ENCODE measurements at regions not wholly inside any gene's neighbourhood (a gene's known extent, or its start where the extent isn't known, plus 50 kb on each side); places are given as distances from the start of the nearest gene placed in this dataset.

DNA sequence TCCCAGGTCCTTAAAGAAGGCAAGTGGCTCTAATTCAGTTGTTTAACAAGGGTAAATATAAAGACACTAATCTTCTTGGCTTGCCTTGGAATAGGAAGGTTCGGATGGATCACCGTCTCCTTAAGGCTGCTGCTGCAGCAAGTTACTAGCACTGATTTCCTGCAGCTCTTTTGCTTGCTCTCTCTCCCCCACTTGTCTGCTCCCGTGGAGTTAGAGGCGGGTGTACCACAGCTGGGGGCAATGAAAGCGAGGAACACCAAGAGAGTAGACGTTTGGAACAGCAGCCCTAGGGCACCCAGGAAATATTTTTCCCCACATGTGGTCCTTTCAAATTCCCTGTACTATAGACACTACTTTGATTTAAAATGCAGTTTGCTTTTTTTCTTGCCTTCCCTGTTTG, 202.2 kb downstream of the SH2D1A start:
- ChIA-PET POLR2A (no interaction called here), RAD21 (ENCODE audit: low non-redundant PET in 1 of 2, low total read pairs in 2 of 2, uncharacterized antibody in 2 of 2, unreplicated experiment in 2 of 2) (no interaction called here), CTCF (no interaction called here)
- no peak overlapping the region for H3K4me3 ChIP-seq (replicated peaks in 1 of 2; ENCODE audit: low read depth in 1 of 2, low read length in 2 of 2)
- H3K4me2 ChIP-seq (ENCODE audit: low read length), result no peak overlapping the region
- H3K9ac ChIP-seq (ENCODE audit: low read length), result no peak overlapping the region
- no peak overlapping the region for H3K27ac ChIP-seq (ENCODE audit: low read depth, low read length)
- no peaks in the 10 kb centered on the region for H3K79me2 ChIP-seq (ENCODE audit: insufficient read depth, low read length)
- no peaks in the 10 kb centered on the region for H3K9me2 ChIP-seq (ENCODE audit: insufficient read depth)
- H2AFZ ChIP-seq (ENCODE audit: low read depth, low read length, poor library complexity, severe bottlenecking), result no peak overlapping the region
- no peak for DNase-seq (ENCODE audit: low read depth, low spot score)
- H3K27me3 ChIP-seq (ENCODE audit: insufficient read depth, low read length), result no peaks in the 10 kb centered on the region
- no TSS peak for BruUV-seq (replicated peaks)
- intact Hi-C loops (cut with micrococcal nuclease), result no loop called here
- ATAC-seq, result no peak
- no peaks in the 10 kb centered on the region for H4K20me1 ChIP-seq (ENCODE audit: insufficient read depth)
- H3K4me1 ChIP-seq (ENCODE audit: control insufficient read depth in 1 of 2, insufficient read depth in 2 of 2, low read length in 2 of 2), result no peaks in the 10 kb centered on the region
- no peaks in the 10 kb centered on the region for H3K36me3 ChIP-seq (ENCODE audit: control insufficient read depth in 1 of 2, insufficient read depth in 2 of 2, low read length in 2 of 2)
- no peaks in the 10 kb centered on the region for H3K9me3 ChIP-seq (ENCODE audit: control insufficient read depth in 1 of 2, insufficient read depth in 1 of 2, low read depth in 1 of 2, low read length in 2 of 2)
- TF ChIP-seq TCF7L2 (IDR thresholded peaks at IDR 0.05; ENCODE audit: borderline replicate concordance, extremely low read depth, insufficient read depth, insufficient read length), result no peak
- TF ChIP-seq, protein P1, sequence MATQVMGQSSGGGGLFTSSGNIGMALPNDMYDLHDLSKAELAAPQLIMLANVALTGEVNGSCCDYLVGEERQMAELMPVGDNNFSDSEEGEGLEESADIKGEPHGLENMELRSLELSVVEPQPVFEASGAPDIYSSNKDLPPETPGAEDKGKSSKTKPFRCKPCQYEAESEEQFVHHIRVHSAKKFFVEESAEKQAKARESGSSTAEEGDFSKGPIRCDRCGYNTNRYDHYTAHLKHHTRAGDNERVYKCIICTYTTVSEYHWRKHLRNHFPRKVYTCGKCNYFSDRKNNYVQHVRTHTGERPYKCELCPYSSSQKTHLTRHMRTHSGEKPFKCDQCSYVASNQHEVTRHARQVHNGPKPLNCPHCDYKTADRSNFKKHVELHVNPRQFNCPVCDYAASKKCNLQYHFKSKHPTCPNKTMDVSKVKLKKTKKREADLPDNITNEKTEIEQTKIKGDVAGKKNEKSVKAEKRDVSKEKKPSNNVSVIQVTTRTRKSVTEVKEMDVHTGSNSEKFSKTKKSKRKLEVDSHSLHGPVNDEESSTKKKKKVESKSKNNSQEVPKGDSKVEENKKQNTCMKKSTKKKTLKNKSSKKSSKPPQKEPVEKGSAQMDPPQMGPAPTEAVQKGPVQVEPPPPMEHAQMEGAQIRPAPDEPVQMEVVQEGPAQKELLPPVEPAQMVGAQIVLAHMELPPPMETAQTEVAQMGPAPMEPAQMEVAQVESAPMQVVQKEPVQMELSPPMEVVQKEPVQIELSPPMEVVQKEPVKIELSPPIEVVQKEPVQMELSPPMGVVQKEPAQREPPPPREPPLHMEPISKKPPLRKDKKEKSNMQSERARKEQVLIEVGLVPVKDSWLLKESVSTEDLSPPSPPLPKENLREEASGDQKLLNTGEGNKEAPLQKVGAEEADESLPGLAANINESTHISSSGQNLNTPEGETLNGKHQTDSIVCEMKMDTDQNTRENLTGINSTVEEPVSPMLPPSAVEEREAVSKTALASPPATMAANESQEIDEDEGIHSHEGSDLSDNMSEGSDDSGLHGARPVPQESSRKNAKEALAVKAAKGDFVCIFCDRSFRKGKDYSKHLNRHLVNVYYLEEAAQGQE (IDR thresholded peaks at IDR 0.05; ENCODE audit: low read depth), result no peak
- TF ChIP-seq JUND (IDR thresholded peaks at IDR 0.05), result no peak

DNA sequence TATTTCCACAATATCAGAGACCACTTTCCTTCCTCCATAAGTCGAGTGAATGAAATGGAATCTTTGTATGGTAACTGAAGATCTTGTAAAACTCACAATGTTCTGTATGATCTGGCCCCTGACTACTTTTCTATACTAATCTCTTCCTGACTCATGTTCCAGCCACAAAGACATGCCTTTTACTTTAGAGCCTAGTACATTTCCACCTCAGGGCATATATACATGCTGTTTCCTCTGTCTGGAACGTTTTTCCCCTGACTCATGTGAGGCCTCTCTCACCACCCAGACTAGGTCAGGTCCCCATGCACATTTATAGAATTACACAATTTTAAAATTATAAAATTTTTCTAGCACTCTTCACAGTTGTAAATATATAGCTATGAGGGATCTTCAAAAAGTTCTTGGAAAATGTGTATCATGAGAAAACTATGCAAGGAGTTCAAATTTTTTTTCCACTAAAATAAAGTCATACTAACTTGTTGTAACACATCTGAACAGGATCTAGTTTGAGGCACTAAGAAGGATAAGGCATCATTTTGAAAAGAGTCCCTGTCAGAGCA, 208.8 kb downstream of the SH2D1A start:
- Histone ChIP-seq H3K4me3 (replicated peaks in 1 of 2; ENCODE audit: low read depth in 1 of 2, low read length in 2 of 2) (no peak overlapping the region), H3K4me1 (ENCODE audit: control insufficient read depth in 1 of 2, insufficient read depth in 2 of 2, low read length in 2 of 2) (no peaks in the 10 kb centered on the region), H3K36me3 (ENCODE audit: control insufficient read depth in 1 of 2, insufficient read depth in 2 of 2, low read length in 2 of 2) (no peaks in the 10 kb centered on the region), H3K27me3 (ENCODE audit: insufficient read depth, low read length) (no peaks in the 10 kb centered on the region), H3K79me2 (ENCODE audit: insufficient read depth, low read length) (no peaks in the 10 kb centered on the region), H3K4me2 (ENCODE audit: low read length) (no peak overlapping the region), H2AFZ (ENCODE audit: low read depth, low read length, poor library complexity, severe bottlenecking) (no peak overlapping the region), H3K9ac (ENCODE audit: low read length) (no peak overlapping the region), H4K20me1 (ENCODE audit: insufficient read depth) (no peaks in the 10 kb centered on the region), H3K27ac (ENCODE audit: low read depth, low read length) (no peak overlapping the region), H3K9me2 (ENCODE audit: insufficient read depth) (no peaks in the 10 kb centered on the region), H3K9me3 (ENCODE audit: control insufficient read depth in 1 of 2, insufficient read depth in 1 of 2, low read depth in 1 of 2, low read length in 2 of 2) (no peaks in the 10 kb centered on the region)
- RAD21 ChIA-PET (ENCODE audit: low non-redundant PET in 1 of 2, low total read pairs in 2 of 2, uncharacterized antibody in 2 of 2, unreplicated experiment in 2 of 2), result no interaction called here
- POLR2A ChIA-PET, result no interaction called here
- intact Hi-C loops (cut with micrococcal nuclease), result no loop called here
- no TSS peak for BruUV-seq (replicated peaks)
- CTCF ChIA-PET, result no interaction called here
- no peak for DNase-seq (ENCODE audit: low read depth, low spot score)
- ATAC-seq, result no peak
- TF ChIP-seq YY1 (IDR thresholded peaks at IDR 0.05; ENCODE audit: extremely low read depth, insufficient replicate concordance, low read depth, low read length) (no peak), POLR2A (IDR thresholded peaks at IDR 0.05; ENCODE audit: borderline replicate concordance, extremely low read depth, insufficient read depth, insufficient read length) (no peak), SIN3A (IDR thresholded peaks at IDR 0.05; ENCODE audit: low read depth) (no peak), FOSL1 (IDR thresholded peaks at IDR 0.05; ENCODE audit: low read depth) (no peak), ZFX (IDR thresholded peaks at IDR 0.05) (no peak), POLR2AphosphoS5 (IDR thresholded peaks at IDR 0.05; ENCODE audit: low read depth, low read length) (no peak), EZH2 (IDR thresholded peaks at IDR 0.05) (no peak), EZH2phosphoT487 (IDR thresholded peaks at IDR 0.05; ENCODE audit: borderline replicate concordance) (no peak), EGR1 (IDR thresholded peaks at IDR 0.05; ENCODE audit: low read depth) (no peak), SP1 (IDR thresholded peaks at IDR 0.05; ENCODE audit: low read depth) (no peak)
- TF ChIP-seq, protein P1 (IDR thresholded peaks at IDR 0.05; ENCODE audit: low read depth), result no peak
- TF ChIP-seq, protein P2, sequence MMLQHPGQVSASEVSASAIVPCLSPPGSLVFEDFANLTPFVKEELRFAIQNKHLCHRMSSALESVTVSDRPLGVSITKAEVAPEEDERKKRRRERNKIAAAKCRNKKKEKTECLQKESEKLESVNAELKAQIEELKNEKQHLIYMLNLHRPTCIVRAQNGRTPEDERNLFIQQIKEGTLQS (IDR thresholded peaks at IDR 0.05), result no peak

Measured in HCT116 (cell line).